Lower leg skin (tissue), 4 donors: ENCODE measurements at regions not wholly inside any gene's neighbourhood (a gene's known extent, or its start where the extent isn't known, plus 50 kb on each side); places are given as distances from the start of the nearest gene placed in this dataset.

ENCODE experiments used
- DNase-seq, 2 donors: peaks; one replicate each; pipeline ENCODE4 v3.0.0-alpha.2; 2019; ENCODE audit warnings: low spot score in 2 of 2
- H3K4me3 ChIP-seq: fragments of 200-600 bp; sonication (generic); 2 replicates; pipeline ENCODE4 v1.5.1; 2017; ENCODE audit warnings: mild to moderate bottlenecking, low read depth; ENCODE audit not compliant: poor library complexity, severe bottlenecking
- POLR2A ChIP-seq, 2 donors: fragments of 450-650 bp; IDR thresholded peaks; one replicate each; pipeline ENCODE4 v1.6.1; 2016 to 2017; ENCODE audit warnings: antibody characterized with exemption in 2 of 2, mild to moderate bottlenecking in 1 of 2, moderate library complexity in 1 of 2
- WGBS, 2 donors: methylation state at CpG; one replicate each; pipeline ENCODE4 v1.1.5; 2018; 5-methylcytosine and 5-hydroxymethylcytosine counted together
- intact Hi-C: fragments of 100-400 bp; cut with DNase I; formaldehyde crosslinking; loops from one replicate; pipeline ENCODE4 v1.15.0; 2023; ENCODE audit warnings: low total_unique reads
- TF ChIP-seq, protein P1 (sequence below), 3 donors: fragments of 450-650 bp; IDR thresholded peaks; one replicate each; pipeline ENCODE4 v1.5.1; 2016; ENCODE audit warnings: antibody characterized with exemption in 3 of 3, mild to moderate bottlenecking in 3 of 3, moderate library complexity in 2 of 3

DNA sequence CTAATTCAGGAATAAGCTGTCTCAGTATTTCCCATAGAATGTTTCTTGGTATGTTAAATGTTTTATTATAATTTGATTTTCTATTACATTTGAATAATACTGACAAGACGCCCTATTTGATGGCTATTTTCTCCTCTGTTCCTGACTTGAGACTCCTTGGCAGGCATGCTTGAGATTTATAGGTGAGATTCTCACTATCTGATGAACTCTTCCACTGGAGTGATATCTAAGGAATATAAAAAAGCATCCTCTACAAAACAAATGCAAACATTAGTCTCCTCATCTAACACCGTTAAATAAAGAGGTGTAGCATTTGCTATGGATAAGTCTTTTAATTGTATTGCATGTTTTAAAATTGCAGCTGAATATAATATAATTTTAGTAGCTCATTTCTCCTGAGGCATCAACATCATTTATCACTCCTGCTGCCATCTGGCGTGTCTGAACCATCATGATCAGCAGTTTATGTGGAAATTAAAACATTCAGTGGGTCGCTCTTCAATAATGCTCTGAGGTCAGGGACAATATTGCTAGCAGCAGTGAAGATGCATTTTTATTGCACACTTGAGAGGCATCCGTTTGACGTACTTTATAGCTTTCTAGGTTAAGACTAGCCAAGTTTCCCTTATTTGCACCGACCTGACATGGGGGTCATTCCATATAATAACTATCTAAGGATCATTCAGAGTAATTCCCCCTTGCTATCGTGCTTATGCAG, 210.4 kb upstream of the GALNTL6 start:
- WGBS, 2 donors = 27% methylated on average over 8 of the region's 8 CpGs
- no peak for DNase-seq
- H3K4me3 ChIP-seq = no peak overlapping the region
- TF ChIP-seq, protein P1, sequence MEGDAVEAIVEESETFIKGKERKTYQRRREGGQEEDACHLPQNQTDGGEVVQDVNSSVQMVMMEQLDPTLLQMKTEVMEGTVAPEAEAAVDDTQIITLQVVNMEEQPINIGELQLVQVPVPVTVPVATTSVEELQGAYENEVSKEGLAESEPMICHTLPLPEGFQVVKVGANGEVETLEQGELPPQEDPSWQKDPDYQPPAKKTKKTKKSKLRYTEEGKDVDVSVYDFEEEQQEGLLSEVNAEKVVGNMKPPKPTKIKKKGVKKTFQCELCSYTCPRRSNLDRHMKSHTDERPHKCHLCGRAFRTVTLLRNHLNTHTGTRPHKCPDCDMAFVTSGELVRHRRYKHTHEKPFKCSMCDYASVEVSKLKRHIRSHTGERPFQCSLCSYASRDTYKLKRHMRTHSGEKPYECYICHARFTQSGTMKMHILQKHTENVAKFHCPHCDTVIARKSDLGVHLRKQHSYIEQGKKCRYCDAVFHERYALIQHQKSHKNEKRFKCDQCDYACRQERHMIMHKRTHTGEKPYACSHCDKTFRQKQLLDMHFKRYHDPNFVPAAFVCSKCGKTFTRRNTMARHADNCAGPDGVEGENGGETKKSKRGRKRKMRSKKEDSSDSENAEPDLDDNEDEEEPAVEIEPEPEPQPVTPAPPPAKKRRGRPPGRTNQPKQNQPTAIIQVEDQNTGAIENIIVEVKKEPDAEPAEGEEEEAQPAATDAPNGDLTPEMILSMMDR (IDR thresholded peaks at IDR 0.05) = no peak
- no peak for TF ChIP-seq POLR2A (IDR thresholded peaks at IDR 0.05)
- intact Hi-C loops = no loop called here

DNA sequence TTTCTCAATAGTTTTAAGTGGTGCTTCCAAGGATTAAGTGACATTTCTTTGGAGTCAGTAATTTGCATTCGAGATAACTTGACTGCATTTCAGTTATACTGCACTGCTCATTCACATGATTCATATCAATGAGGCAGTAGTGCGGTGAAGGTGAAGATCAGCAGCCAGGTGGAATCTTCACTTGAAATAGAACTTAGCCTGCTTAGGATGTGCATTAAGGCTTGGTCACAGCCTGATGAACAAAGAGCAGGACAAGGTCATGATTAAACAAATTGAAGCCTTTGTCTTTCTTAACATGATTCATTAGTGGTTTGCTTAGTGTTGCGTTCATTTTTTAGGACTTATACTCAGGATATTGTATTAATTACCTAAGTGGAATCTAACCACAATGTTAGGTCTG, 212.1 kb upstream of the GALNTL6 start:
- H3K4me3 ChIP-seq = no peak overlapping the region
- intact Hi-C loops = no loop called here
- 87 to 88% methylated on average over 3 of the region's 3 CpGs for WGBS, 2 donors
- TF ChIP-seq, protein P1 (IDR thresholded peaks at IDR 0.05) = no peak
- no peak for TF ChIP-seq POLR2A (IDR thresholded peaks at IDR 0.05)
- no peak for DNase-seq

GRCh38 chr4:171599628-171600027, 213.6 kb upstream of the GALNTL6 start:
- H3K4me3 ChIP-seq = no peak overlapping the region
- 82 to 86% methylated on average over 3 of the region's 3 CpGs for WGBS, 2 donors
- TF ChIP-seq POLR2A (IDR thresholded peaks at IDR 0.05) = no peak
- TF ChIP-seq, protein P1 (IDR thresholded peaks at IDR 0.05) = no peak
- no peak for DNase-seq
- intact Hi-C loops = no loop called here

- WGBS, 2 donors = 88 to 95% methylated on average over 4 of the region's 4 CpGs
- no peak for DNase-seq
- intact Hi-C loops = no loop called here
- H3K4me3 ChIP-seq = no peak overlapping the region
- TF ChIP-seq, protein P1 (IDR thresholded peaks at IDR 0.05) = no peak
- TF ChIP-seq POLR2A (IDR thresholded peaks at IDR 0.05) = no peak
Observed at GRCh38 chr4:171594293-171594692, 218.9 kb upstream of the GALNTL6 start.

GRCh38 chr4:171590716-171591115, 222.5 kb upstream of the GALNTL6 start:
- WGBS, 2 donors = 30 to 34% methylated on average over 2 of the region's 2 CpGs
- no peak for DNase-seq
- peak overlapping the region; percentile 5 for H3K4me3 ChIP-seq
- intact Hi-C loops = no loop called here
- TF ChIP-seq POLR2A (IDR thresholded peaks at IDR 0.05) = no peak
- TF ChIP-seq, protein P1 (IDR thresholded peaks at IDR 0.05) = no peak

DNA sequence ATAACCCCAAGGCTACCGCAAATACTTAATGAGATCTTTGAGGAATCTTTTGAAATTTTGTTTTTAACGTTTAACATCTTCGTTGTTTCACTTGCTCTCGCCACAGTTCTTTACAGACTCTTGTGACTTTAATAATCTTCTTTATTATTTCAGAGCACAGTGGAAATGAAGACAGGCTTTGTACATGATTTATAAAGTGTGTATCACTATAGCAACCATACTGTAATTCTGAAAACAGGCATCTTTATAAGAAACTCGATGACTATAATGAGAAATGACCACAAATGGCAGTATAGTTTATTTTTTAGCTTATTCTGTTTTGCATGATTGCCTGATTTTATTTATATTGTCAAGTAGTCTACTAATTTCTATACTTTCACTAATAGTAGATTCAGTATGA, 224.4 kb upstream of the GALNTL6 start:
- no peak overlapping the region for H3K4me3 ChIP-seq
- intact Hi-C loops = no loop called here
- DNase-seq = no peak
- TF ChIP-seq, protein P1 (IDR thresholded peaks at IDR 0.05) = no peak
- no peak for TF ChIP-seq POLR2A (IDR thresholded peaks at IDR 0.05)
- 36 to 39% methylated on average over 5 of the region's 5 CpGs for WGBS, 2 donors
